Inflammatory macrophage (primary cell): ENCODE measurements at regions not wholly inside any gene's neighbourhood (a gene's known extent, or its start where the extent isn't known, plus 50 kb on each side); places are given as distances from the start of the nearest gene placed in this dataset.
"Not testable (repeated sequence)": the region's sequence is repeated elsewhere in the genome, so short reads cannot be mapped to it uniquely, and the experiment has no call there.

ENCODE experiments used
- DNase-seq, 2 donors: peaks; one replicate each; pipeline ENCODE4 v3.0.0-alpha.2; 2020 to 2022

DNA sequence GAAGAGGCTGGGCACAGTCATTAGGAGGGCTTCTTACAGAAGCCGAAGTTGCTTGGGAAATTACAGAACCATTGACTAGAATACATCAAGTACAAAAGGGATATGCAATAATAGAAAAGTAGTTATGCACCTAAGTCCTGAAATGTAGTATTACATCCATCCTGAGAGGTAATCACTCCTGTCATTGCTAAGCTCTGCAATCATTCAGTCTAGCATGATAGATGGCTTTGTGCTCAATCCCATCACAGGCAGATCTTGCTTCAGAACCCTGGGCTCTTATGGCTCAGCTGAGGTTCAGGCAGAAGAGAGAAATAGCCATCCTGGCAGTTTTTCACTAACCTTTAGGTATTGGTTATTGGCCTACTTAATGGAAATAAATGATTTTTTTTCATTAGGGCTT is 231.7 kb upstream of the AFF2 start:
- no peak for DNase-seq

DNA sequence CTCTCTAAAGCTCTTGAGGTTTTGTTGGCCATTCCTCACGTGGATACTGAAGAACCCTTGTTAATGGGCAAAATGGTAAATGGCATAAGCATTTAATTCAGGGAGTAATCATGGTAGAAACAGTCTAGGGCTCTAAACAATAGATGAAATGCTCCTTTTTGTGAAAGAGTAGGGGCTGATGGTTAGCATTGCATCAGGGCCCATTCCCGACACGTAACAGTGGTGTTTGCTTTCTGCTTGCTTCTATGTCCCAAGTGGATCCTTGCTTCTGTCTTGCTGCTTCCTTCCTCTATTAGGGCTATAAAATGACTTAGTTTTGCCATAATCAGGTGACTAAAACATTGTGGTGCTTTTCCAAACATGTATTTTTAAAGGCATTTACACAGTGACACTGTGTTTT is 230.9 kb upstream of the AFF2 start:
- peak in 1 of 2 donors; percentile 6 for DNase-seq

- no peak for DNase-seq
Observed at GRCh38 chrX:148270499-148270898, 229.9 kb upstream of the AFF2 start.

- DNase-seq = no peak
Observed at GRCh38 chrX:148271263-148271662, 229.2 kb upstream of the AFF2 start.

DNA sequence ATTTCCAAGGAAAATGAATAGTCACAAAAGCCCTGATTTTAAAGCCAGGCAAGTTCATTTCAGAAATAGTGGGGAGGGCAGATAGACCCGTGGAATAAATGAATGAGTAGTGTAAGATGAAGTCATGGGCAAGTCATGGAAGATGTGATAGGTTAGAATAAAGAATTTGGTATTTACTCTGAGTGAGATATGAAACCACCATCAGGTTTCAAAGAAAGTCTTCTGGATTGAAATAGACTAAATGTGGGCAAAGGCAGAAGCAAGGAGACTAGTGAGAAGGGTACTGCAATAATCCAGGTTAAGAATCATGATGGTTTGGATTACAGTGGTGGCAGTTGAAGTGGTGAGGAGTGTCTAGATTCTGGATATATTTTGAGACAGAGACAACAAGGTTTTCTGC is 218.5 kb upstream of the AFF2 start:
- no peak for DNase-seq

DNA sequence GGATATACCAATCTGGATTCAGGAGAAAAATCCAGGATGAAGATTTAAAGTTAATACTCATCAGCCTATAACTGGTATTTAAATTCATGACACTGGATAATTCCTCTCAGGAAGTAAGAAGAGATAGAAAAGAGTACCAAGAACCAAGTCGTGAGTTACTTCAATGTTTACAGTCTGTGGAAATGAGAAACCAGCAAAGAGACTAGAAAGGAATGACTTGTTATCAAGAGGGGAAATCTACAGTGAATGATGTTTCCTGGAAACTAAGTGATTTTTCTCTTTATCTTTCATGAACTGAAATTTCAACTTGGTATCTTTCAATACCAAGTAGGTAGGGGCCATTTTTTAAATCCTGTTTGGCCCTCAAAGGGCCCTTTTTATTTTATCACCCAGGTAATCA is 217.9 kb upstream of the AFF2 start:
- no peak for DNase-seq

- DNase-seq = no peak
Observed at GRCh38 chrX:148284056-148284455, 216.4 kb upstream of the AFF2 start.

GRCh38 chrX:148284821-148285220 is 215.6 kb upstream of the AFF2 start:
- DNase-seq = no peak

GRCh38 chrX:148288451-148288850 is 212.0 kb upstream of the AFF2 start:
- no peak for DNase-seq

GRCh38 chrX:148290041-148290440 is 210.4 kb upstream of the AFF2 start:
- no peak for DNase-seq

GRCh38 chrX:148290931-148291330 is 209.5 kb upstream of the AFF2 start:
- DNase-seq = peak; percentile 15 to 48

DNA sequence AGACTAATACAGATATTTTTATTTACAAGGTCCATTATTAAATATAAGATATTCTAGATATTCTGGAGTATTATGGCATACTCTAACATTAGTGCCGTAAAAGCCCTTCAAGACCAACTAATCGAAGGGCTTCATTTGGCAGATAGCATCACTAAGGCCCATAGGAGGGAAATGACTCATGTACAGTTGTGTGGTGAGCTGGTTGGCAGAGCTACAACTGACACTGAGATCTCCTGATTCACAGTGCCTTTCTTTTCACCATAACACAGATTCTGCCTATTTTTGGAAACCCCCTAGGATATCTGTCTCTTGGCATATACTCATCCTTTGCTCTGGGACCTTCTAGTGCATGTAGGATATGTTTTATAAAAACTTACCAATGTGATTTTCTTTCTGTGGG is 201.7 kb upstream of the AFF2 start:
- DNase-seq = no peak

DNA sequence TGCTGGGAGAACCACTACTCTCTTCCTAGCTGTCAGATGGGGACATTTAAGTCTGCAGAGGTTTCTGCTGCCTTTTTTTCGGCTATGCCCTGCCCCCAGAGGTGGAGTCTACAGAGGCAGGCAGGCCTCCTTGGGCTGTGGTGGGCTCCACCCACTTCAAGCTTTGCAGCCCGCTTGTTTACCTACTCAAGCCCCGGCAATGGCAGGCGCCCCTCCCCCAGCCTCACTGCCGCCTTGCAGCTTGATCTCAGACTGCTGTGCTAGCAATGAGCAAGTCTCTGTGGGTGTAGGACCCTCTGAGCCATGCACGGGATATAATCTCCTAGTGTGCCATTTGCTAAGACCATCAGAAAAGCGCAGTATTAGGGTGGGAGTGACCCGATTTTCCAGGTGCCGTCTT is 195.2 kb upstream of the AFF2 start:
- not testable (repeated sequence) for DNase-seq

DNA sequence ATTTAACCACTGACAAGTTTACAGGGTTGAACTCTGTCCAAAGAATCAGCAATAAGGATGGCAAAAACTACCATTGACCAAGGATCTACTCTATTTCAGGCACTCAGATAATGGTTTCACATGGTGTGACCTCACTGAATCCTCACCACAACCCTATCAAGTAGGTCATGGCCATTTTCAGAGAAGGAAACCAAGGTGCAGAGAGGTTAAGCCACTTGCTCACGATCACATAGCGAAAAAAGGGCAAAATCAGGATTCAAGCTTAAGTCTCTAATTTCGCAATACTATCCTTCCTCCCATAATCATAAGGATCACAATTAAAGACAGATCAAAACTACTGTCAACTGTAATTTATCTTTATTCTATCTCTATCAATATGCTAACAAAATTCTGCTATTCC is 191.0 kb upstream of the AFF2 start:
- no peak for DNase-seq

DNA sequence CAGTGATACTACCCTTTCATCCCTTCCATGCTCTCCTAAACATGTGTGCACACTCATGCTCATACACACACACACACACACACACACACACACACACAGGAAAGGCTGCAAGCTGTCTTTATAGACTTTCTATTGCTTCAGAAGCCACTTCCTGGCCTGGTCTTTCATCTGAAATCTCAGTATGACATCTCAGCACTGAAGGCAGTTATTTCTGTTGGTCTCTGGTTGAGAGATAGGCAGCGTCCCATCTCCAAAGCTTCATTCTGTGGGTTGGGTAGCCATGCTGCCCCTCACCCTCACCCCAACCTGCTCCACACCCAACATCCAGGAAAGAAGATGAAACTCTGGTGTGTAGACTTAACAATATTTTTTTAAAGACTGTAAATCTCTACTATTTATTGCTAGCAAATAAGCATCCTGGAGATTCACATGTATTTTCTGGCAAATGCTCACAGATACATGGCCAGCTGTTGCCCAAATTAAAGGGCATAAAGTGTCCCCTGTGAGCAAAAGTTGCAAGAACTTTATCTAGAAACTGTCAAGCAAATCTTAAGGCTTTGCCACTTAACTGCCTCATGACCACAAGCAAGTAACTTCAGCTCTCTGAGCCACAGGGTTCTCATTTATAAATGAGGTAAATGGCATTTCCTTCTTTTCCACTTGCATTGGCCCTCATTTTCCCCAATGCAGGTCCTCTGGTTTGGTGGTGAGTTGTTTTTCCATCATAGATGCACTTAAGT is 189.8 kb upstream of the AFF2 start:
- DNase-seq = peak; percentile 4 to 12

GRCh38 chrX:148311544-148311943 is 188.9 kb upstream of the AFF2 start:
- DNase-seq = no peak

- no peak for DNase-seq
Observed at GRCh38 chrX:148314876-148315275, 185.5 kb upstream of the AFF2 start.

GRCh38 chrX:148316446-148316845 is 184.0 kb upstream of the AFF2 start:
- peak; percentile 15 to 39 for DNase-seq

DNA sequence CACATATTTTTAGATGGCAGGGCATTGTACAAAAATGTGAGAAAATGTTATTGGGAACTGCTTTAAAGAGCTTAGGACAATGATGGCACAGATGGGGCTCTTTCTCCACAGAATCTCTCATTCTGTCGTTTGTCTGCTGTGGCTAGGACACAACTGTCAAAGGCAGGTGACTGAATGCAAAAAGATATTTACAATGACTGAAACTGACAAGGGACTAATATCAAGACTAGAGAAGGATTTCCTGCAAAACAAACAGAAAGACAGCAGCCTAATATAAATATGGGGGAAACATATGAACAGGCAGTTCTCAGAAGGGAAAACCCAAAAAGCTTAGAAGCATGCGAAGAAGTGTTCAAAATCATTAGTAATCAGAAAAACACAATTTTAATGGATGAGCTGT is 177.5 kb upstream of the AFF2 start:
- no peak for DNase-seq

DNA sequence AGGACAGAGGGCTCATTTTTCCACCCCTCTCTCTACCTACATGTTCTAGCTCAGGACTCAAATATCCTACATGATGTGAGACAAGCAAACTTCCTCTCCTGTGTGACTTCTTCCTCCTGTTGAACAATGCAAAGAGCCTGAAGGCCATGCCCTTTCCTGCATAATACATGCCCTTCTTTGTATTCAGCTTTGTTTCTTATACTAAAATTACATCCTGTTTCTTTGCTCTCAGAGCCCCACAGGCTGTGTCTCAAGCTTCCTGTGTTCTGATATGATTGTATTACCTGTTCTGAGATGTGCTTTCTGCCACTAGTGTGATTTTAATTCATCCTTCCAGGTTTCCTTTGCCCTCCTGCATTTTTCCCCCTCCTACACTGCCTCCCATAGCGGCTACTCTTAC is 166.4 kb upstream of the AFF2 start:
- no peak for DNase-seq

DNA sequence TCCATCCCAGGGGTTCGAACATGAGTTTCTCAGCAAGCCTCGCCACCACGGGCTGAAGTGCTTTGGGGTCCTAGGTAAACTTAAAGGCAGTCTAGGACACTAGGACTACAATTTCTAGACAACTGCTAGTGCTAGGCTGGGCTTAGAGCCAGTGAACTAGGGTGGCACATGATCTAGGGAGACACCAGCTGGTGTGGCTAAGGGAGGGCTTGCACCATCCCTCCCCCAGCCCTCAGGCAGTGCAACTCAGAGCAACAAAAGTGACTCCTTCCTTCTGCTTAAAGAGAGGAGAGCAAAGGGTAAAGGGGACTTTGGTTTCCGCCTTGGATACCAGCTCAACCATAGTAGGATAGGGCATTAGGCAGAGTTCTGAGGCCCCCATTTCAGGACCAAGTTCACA is 162.5 kb upstream of the AFF2 start:
- no peak for DNase-seq

DNA sequence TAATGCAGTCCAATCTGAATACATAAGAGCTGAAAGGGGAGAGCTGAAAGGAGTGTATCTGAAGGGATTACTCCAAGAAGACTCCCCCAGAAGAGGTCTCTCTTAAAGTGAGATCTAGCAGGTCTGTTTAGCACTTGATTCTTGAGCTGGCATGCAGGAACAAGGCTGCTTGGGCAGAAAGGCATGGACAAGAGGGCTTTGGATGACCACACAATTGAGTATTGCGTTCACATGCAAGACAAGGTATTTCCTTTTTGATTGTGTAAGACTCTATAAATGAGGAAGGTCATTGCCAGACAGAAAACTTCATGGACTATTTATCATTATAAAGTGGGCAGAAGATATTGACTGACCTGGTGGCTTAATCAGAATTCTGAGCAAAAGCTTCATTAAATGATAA is 145.5 kb upstream of the AFF2 start:
- DNase-seq = peak; percentile 7 to 25

DNA sequence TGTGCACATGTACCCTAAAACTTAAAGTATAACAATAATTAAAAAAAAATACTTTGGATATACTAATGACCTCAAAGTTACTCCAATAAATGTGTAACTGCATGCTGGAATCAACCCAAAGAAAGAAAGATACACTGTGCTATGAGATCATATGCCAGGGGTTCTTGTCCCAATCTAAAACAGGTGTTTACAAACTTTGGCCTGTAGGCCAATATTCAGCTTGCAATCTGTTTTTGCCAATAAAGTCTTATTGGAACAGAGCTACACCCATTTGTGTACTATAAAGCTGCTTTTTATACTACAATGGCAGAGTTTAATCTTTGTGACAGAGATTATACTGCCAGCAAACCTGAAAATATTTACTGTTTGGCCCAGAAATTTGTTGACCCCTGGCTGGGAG is 138.8 kb upstream of the AFF2 start:
- no peak for DNase-seq

DNA sequence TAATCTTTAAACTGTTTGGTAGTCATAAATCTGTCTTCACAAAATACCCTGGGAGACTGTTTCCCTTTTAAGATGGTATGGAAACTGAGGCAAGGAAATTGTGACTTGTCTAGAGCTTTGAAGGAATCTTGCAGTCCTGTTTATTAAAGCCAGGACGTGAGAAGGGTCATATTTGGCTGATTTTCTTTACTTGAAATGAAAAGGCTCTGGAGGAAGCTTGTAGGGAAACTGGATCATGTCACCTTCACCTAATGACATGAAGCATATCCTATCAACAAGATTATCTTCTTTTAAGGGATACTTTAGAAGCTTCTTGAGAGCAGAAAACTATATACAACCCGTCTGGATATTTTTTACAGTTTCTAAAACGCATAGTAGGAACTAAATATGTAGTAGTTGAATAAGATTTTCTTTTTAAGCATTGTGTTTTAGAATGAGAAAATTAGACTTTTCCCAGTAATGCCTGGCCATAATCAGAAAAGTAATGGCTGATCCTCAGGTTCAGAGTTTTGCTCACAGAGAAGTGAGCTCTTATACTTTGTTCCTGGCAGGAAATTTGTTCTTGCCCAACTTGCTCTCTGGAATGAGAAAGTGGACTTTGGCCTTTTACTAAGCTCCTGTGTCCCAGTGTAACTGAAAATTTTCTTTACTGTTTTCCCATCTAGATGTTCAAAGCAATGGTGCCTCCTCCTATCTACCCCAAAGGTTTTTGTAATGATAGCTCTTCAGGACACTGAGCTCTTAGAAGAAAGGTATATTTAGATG is 136.8 kb upstream of the AFF2 start:
- no peak for DNase-seq
